ENCODE measurements at regions not wholly inside any gene's neighbourhood (a gene's known extent, or its start where the extent isn't known, plus 50 kb on each side); places are given as distances from the start of the nearest gene placed in this dataset.

GRCh38 chr20:33940666-33941065 lies 53.0 kb upstream of the RALY start (continued):
- no peak for TF ChIP-seq GTF3A (CRISPR knock-in tag; conservative IDR thresholded peaks at IDR 0.05)
